Esophagus muscularis mucosa (tissue), 4 donors: ENCODE measurements at regions not wholly inside any gene's neighbourhood (a gene's known extent, or its start where the extent isn't known, plus 50 kb on each side); places are given as distances from the start of the nearest gene placed in this dataset.

Source experiments
- DNase-seq: peaks from one replicate; pipeline ENCODE4 v3.0.0-alpha.2; 2017; ENCODE audit errors: extremely low spot score
- H3K27ac ChIP-seq, 4 donors: fragments of 200-600 bp; sonication (generic); replicated peaks in 1 of 4; 1 replicate in 3 of 4; 2 replicates in 1 of 4; pipeline ENCODE4 v1.5.1; 2016 to 2019; ENCODE audit warnings: mild to moderate bottlenecking in 1 of 4
- H3K27me3 ChIP-seq, 4 donors: fragments of 200-600 bp; sonication (generic); one replicate each; pipeline versions ENCODE4 v1.5.1 to v1.6.0; 2016 to 2019
- H3K36me3 ChIP-seq, 4 donors: fragments of 200-600 bp; sonication (generic); one replicate each; pipeline ENCODE4 v1.5.1; 2016 to 2019
- H3K4me1 ChIP-seq, 4 donors: fragments of 200-600 bp; sonication (generic); one replicate each; pipeline ENCODE4 v1.5.1; 2016 to 2019
- H3K4me3 ChIP-seq, 4 donors: fragments of 200-600 bp; sonication (generic); 1 replicate in 2 of 4; 2 replicates in 2 of 4; pipeline ENCODE4 v1.5.1; 2016 to 2019; ENCODE audit warnings: mild to moderate bottlenecking in 4 of 4, moderate library complexity in 1 of 4
- H3K9me3 ChIP-seq, 4 donors: fragments of 200-600 bp; sonication (generic); 1 replicate in 3 of 4; 2 replicates in 1 of 4; pipeline ENCODE4 v1.5.1; 2016 to 2019
- CTCF ChIP-seq, 3 experiments: fragments of 200-600 bp in 2 of 3; fragments of 450-650 bp in 1 of 3; sonication (generic) in 2 of 3; IDR thresholded peaks; one replicate each; pipeline ENCODE4 v1.5.1; 2017 to 2019; ENCODE audit warnings: antibody characterized with exemption in 3 of 3, mild to moderate bottlenecking in 2 of 3, moderate library complexity in 1 of 3
- EP300 ChIP-seq: sonication (generic); formaldehyde crosslinking; IDR thresholded peaks from one replicate; pipeline ENCODE4 v1.6.1; 2017; ENCODE audit warnings: antibody characterized with exemption
- POLR2A ChIP-seq: fragments of 450-650 bp; IDR thresholded peaks from one replicate; pipeline ENCODE4 v1.6.1; 2017; ENCODE audit warnings: antibody characterized with exemption, moderate library complexity, mild to moderate bottlenecking, low read depth
- POLR2AphosphoS5 ChIP-seq, 2 donors: sonication (generic); formaldehyde crosslinking; IDR thresholded peaks; one replicate each; pipeline ENCODE4 v1.6.1; 2017; ENCODE audit warnings: antibody characterized with exemption in 2 of 2
- WGBS: methylation state at CpG from one replicate; pipeline ENCODE4 v1.1.5; 2018; 5-methylcytosine and 5-hydroxymethylcytosine counted together
- intact Hi-C: fragments of 100-400 bp; cut with DNase I; formaldehyde crosslinking; loops from one replicate; pipeline ENCODE4 v1.15.1; 2023

GRCh38 chr17:72305472-72305871 lies 184.7 kb downstream of the SOX9 start:
- H3K36me3 ChIP-seq, result no peaks in the 10 kb centered on the region
- TF ChIP-seq EP300 (no peak), POLR2AphosphoS5 (IDR thresholded peaks at IDR 0.05) (no peak), CTCF (IDR thresholded peaks at IDR 0.05) (no peak), POLR2A (no peak)
- H3K9me3 ChIP-seq, result no peaks in the 10 kb centered on the region
- H3K4me3 ChIP-seq, result no peak overlapping the region
- intact Hi-C loops, result no loop called here
- H3K4me1 ChIP-seq, result no peaks in the 10 kb centered on the region
- 50% methylated on average over 6 of the region's 6 CpGs for WGBS
- H3K27me3 ChIP-seq, result peaks cover 0 to 39% (median 2%) of the 10 kb centered on the region in 4 donors
- H3K27ac ChIP-seq, result no peak overlapping the region
- DNase-seq, result no peak

GRCh38 chr17:72306037-72306436 lies 185.2 kb downstream of the SOX9 start:
- Histone ChIP-seq H3K36me3 (no peaks in the 10 kb centered on the region), H3K9me3 (no peaks in the 10 kb centered on the region), H3K27ac (no peak overlapping the region), H3K4me1 (no peaks in the 10 kb centered on the region), H3K27me3 (peaks cover 0 to 39% (median 2%) of the 10 kb centered on the region in 4 donors), H3K4me3 (no peak overlapping the region)
- DNase-seq, result no peak
- 44% methylated on average over 3 of the region's 6 CpGs for WGBS
- intact Hi-C loops, result no loop called here
- TF ChIP-seq EP300, result no peak
- no peak for TF ChIP-seq CTCF (IDR thresholded peaks at IDR 0.05)
- TF ChIP-seq POLR2AphosphoS5 (IDR thresholded peaks at IDR 0.05), result no peak
- TF ChIP-seq POLR2A, result no peak

- 50% methylated on average over 3 of the region's 3 CpGs for WGBS
- H3K9me3 ChIP-seq, result no peaks in the 10 kb centered on the region
- H3K27ac ChIP-seq, result no peak overlapping the region
- no peak overlapping the region for H3K4me3 ChIP-seq
- TF ChIP-seq POLR2AphosphoS5 (IDR thresholded peaks at IDR 0.05) (no peak), POLR2A (no peak), EP300 (no peak), CTCF (IDR thresholded peaks at IDR 0.05) (no peak)
- no peaks in the 10 kb centered on the region for H3K36me3 ChIP-seq
- no peaks in the 10 kb centered on the region for H3K4me1 ChIP-seq
- peaks cover 0 to 39% (median 2%) of the 10 kb centered on the region in 4 donors for H3K27me3 ChIP-seq
- intact Hi-C loops, result no loop called here
- DNase-seq, result no peak
Observed at GRCh38 chr17:72307836-72308235, 187.0 kb downstream of the SOX9 start.

- intact Hi-C loops, result no loop called here
- Histone ChIP-seq H3K27me3 (peaks cover 0 to 39% (median 2%) of the 10 kb centered on the region in 4 donors), H3K4me1 (no peaks in the 10 kb centered on the region), H3K4me3 (no peak overlapping the region), H3K27ac (no peak overlapping the region), H3K36me3 (no peaks in the 10 kb centered on the region), H3K9me3 (no peaks in the 10 kb centered on the region)
- 68% methylated on average over 5 of the region's 5 CpGs for whole genome bisulfite sequencing
- TF ChIP-seq EP300 (no peak), CTCF (IDR thresholded peaks at IDR 0.05) (no peak), POLR2A (no peak), POLR2AphosphoS5 (IDR thresholded peaks at IDR 0.05) (no peak)
- DNase-seq, result no peak
Observed at GRCh38 chr17:72308744-72309385, 188.0 kb downstream of the SOX9 start.

GRCh38 chr17:72311004-72311403 lies 190.2 kb downstream of the SOX9 start:
- WGBS, result 86% methylated on average over 1 of the region's 1 CpG
- TF ChIP-seq POLR2AphosphoS5 (IDR thresholded peaks at IDR 0.05) (no peak), CTCF (IDR thresholded peaks at IDR 0.05) (no peak), EP300 (no peak), POLR2A (no peak)
- H3K4me1 ChIP-seq, result no peaks in the 10 kb centered on the region
- H3K4me3 ChIP-seq, result no peak overlapping the region
- DNase-seq, result no peak
- peaks cover 0 to 35% (median under 1%) of the 10 kb centered on the region in 4 donors for H3K27me3 ChIP-seq
- intact Hi-C loops, result no loop called here
- H3K27ac ChIP-seq, result no peak overlapping the region
- no peaks in the 10 kb centered on the region for H3K9me3 ChIP-seq
- H3K36me3 ChIP-seq, result no peaks in the 10 kb centered on the region
